ENCODE measurements at regions not wholly inside any gene's neighbourhood (a gene's known extent, or its start where the extent isn't known, plus 50 kb on each side); places are given as distances from the start of the nearest gene placed in this dataset.

- Mint-ChIP-seq H3K4me3 (ENCODE audit: low read depth) (no peak overlapping the region), H3K27ac (no peak overlapping the region), H3K36me3 (ENCODE audit: low read depth) (no peaks in the 10 kb centered on the region), H3K4me1 (ENCODE audit: low read depth) (no peaks in the 10 kb centered on the region), H3K9me3 (no peaks in the 10 kb centered on the region), H3K27me3 (ENCODE audit: low read depth) (no peaks in the 10 kb centered on the region)
- intact Hi-C loops (cut with micrococcal nuclease): loop anchor here (5.0 to 10.0 kb wide), 2 partner anchors 821 to 919 kb away; no protein-coding TSS in a partner anchor
- no peak for DNase-seq (ENCODE audit: low spot score)
These were observed 951.6 kb downstream of the ANKRD7 start for GRCh38 chr7:119175911-119176627.

GRCh38 chr7:119177863-119178262 lies 953.4 kb downstream of the ANKRD7 start:
- no peak overlapping the region for H3K27ac Mint-ChIP-seq
- intact Hi-C loops (cut with micrococcal nuclease): loop anchor here (5.0 to 10.0 kb wide), 2 partner anchors 823 to 921 kb away; no protein-coding TSS in a partner anchor

GRCh38 chr7:119184124-119184788 lies 959.8 kb downstream of the ANKRD7 start:
- no peak overlapping the region for H3K27ac Mint-ChIP-seq
- DNase-seq (ENCODE audit: low spot score): no peak
- no peaks in the 10 kb centered on the region for H3K27me3 Mint-ChIP-seq (ENCODE audit: low read depth)
- no peaks in the 10 kb centered on the region for H3K4me1 Mint-ChIP-seq (ENCODE audit: low read depth)
- H3K36me3 Mint-ChIP-seq (ENCODE audit: low read depth): no peaks in the 10 kb centered on the region
- intact Hi-C loops (cut with micrococcal nuclease): no loop called here
- H3K4me3 Mint-ChIP-seq (ENCODE audit: low read depth): no peak overlapping the region
- H3K9me3 Mint-ChIP-seq: no peaks in the 10 kb centered on the region

More at GRCh38 chr7:119177863-119178262, 953.4 kb downstream of the ANKRD7 start:
- Mint-ChIP-seq H3K4me3 (ENCODE audit: low read depth) (no peak overlapping the region), H3K9me3 (no peaks in the 10 kb centered on the region), H3K36me3 (ENCODE audit: low read depth) (no peaks in the 10 kb centered on the region), H3K27me3 (ENCODE audit: low read depth) (no peaks in the 10 kb centered on the region), H3K4me1 (ENCODE audit: low read depth) (no peaks in the 10 kb centered on the region)
- no peak for DNase-seq (ENCODE audit: low spot score)

- no peaks in the 10 kb centered on the region for H3K9me3 Mint-ChIP-seq
- no peak for DNase-seq (ENCODE audit: low spot score)
- H3K36me3 Mint-ChIP-seq (ENCODE audit: low read depth): no peaks in the 10 kb centered on the region
- no peak overlapping the region for H3K27ac Mint-ChIP-seq
- no peaks in the 10 kb centered on the region for H3K27me3 Mint-ChIP-seq (ENCODE audit: low read depth)
- intact Hi-C loops (cut with micrococcal nuclease): no loop called here
- no peak overlapping the region for H3K4me3 Mint-ChIP-seq (ENCODE audit: low read depth)
- H3K4me1 Mint-ChIP-seq (ENCODE audit: low read depth): no peaks in the 10 kb centered on the region
These were observed 971.7 kb downstream of the ANKRD7 start for GRCh38 chr7:119196183-119196582.

GRCh38 chr7:119197172-119197876 lies 972.8 kb downstream of the ANKRD7 start:
- no peaks in the 10 kb centered on the region for H3K27me3 Mint-ChIP-seq (ENCODE audit: low read depth)
- H3K36me3 Mint-ChIP-seq (ENCODE audit: low read depth): no peaks in the 10 kb centered on the region
- intact Hi-C loops (cut with micrococcal nuclease): no loop called here
- H3K4me3 Mint-ChIP-seq (ENCODE audit: low read depth): no peak overlapping the region
- H3K9me3 Mint-ChIP-seq: no peaks in the 10 kb centered on the region
- no peak for DNase-seq (ENCODE audit: low spot score)
- no peak overlapping the region for H3K27ac Mint-ChIP-seq
- H3K4me1 Mint-ChIP-seq (ENCODE audit: low read depth): no peaks in the 10 kb centered on the region

GRCh38 chr7:119197877-119198527 lies 973.5 kb downstream of the ANKRD7 start:
- H3K27me3 Mint-ChIP-seq (ENCODE audit: low read depth): no peaks in the 10 kb centered on the region
- no peaks in the 10 kb centered on the region for H3K36me3 Mint-ChIP-seq (ENCODE audit: low read depth)
- no peak overlapping the region for H3K4me3 Mint-ChIP-seq (ENCODE audit: low read depth)
- H3K27ac Mint-ChIP-seq: no peak overlapping the region
- no peaks in the 10 kb centered on the region for H3K9me3 Mint-ChIP-seq
- DNase-seq (ENCODE audit: low spot score): no peak
- intact Hi-C loops (cut with micrococcal nuclease): no loop called here
- no peaks in the 10 kb centered on the region for H3K4me1 Mint-ChIP-seq (ENCODE audit: low read depth)

GRCh38 chr7:119219663-119220062 lies 995.2 kb downstream of the ANKRD7 start:
- H3K4me1 Mint-ChIP-seq (ENCODE audit: low read depth): no peaks in the 10 kb centered on the region
- H3K27me3 Mint-ChIP-seq (ENCODE audit: low read depth): no peaks in the 10 kb centered on the region
- H3K4me3 Mint-ChIP-seq (ENCODE audit: low read depth): no peak overlapping the region
- intact Hi-C loops (cut with micrococcal nuclease): no loop called here
- no peak overlapping the region for H3K27ac Mint-ChIP-seq
- H3K9me3 Mint-ChIP-seq: peaks cover 8% of the 10 kb centered on the region
- no peaks in the 10 kb centered on the region for H3K36me3 Mint-ChIP-seq (ENCODE audit: low read depth)
- DNase-seq (ENCODE audit: low spot score): no peak

- Mint-ChIP-seq H3K36me3 (ENCODE audit: low read depth) (no peaks in the 10 kb centered on the region), H3K27me3 (ENCODE audit: low read depth) (no peaks in the 10 kb centered on the region), H3K9me3 (peaks cover 14% of the 10 kb centered on the region), H3K27ac (no peak overlapping the region), H3K4me3 (ENCODE audit: low read depth) (no peak overlapping the region), H3K4me1 (ENCODE audit: low read depth) (no peaks in the 10 kb centered on the region)
- intact Hi-C loops (cut with micrococcal nuclease): no loop called here
- no peak for DNase-seq (ENCODE audit: low spot score)
These were observed 999.4 kb downstream of the ANKRD7 start for GRCh38 chr7:119223930-119224329.

GRCh38 chr7:119228482-119228881 lies 1004.0 kb downstream of the ANKRD7 start:
- H3K36me3 Mint-ChIP-seq (ENCODE audit: low read depth): no peaks in the 10 kb centered on the region
- no peak for DNase-seq (ENCODE audit: low spot score)
- intact Hi-C loops (cut with micrococcal nuclease): no loop called here
- no peak overlapping the region for H3K4me3 Mint-ChIP-seq (ENCODE audit: low read depth)
- no peak overlapping the region for H3K27ac Mint-ChIP-seq
- H3K4me1 Mint-ChIP-seq (ENCODE audit: low read depth): no peaks in the 10 kb centered on the region
- peaks cover 21% of the 10 kb centered on the region for H3K9me3 Mint-ChIP-seq
- no peaks in the 10 kb centered on the region for H3K27me3 Mint-ChIP-seq (ENCODE audit: low read depth)

GRCh38 chr7:119232091-119232490 lies 1007.6 kb downstream of the ANKRD7 start:
- H3K27me3 Mint-ChIP-seq (ENCODE audit: low read depth): no peaks in the 10 kb centered on the region
- peaks cover 17% of the 10 kb centered on the region for H3K9me3 Mint-ChIP-seq
- H3K4me1 Mint-ChIP-seq (ENCODE audit: low read depth): no peaks in the 10 kb centered on the region
- no peaks in the 10 kb centered on the region for H3K36me3 Mint-ChIP-seq (ENCODE audit: low read depth)
- no peak overlapping the region for H3K27ac Mint-ChIP-seq
- intact Hi-C loops (cut with micrococcal nuclease): no loop called here
- DNase-seq (ENCODE audit: low spot score): no peak
- no peak overlapping the region for H3K4me3 Mint-ChIP-seq (ENCODE audit: low read depth)

GRCh38 chr7:119233015-119233414 lies 1008.5 kb downstream of the ANKRD7 start:
- Mint-ChIP-seq H3K4me3 (ENCODE audit: low read depth) (no peak overlapping the region), H3K27me3 (ENCODE audit: low read depth) (no peaks in the 10 kb centered on the region), H3K27ac (no peak overlapping the region), H3K4me1 (ENCODE audit: low read depth) (no peaks in the 10 kb centered on the region), H3K9me3 (peaks cover 11% of the 10 kb centered on the region), H3K36me3 (ENCODE audit: low read depth) (no peaks in the 10 kb centered on the region)
- DNase-seq (ENCODE audit: low spot score): no peak
- intact Hi-C loops (cut with micrococcal nuclease): no loop called here

- intact Hi-C loops (cut with micrococcal nuclease): no loop called here
- no peaks in the 10 kb centered on the region for H3K9me3 Mint-ChIP-seq
- H3K27ac Mint-ChIP-seq: no peak overlapping the region
- H3K36me3 Mint-ChIP-seq (ENCODE audit: low read depth): no peaks in the 10 kb centered on the region
- DNase-seq (ENCODE audit: low spot score): no peak
- no peaks in the 10 kb centered on the region for H3K27me3 Mint-ChIP-seq (ENCODE audit: low read depth)
- no peak overlapping the region for H3K4me3 Mint-ChIP-seq (ENCODE audit: low read depth)
- no peaks in the 10 kb centered on the region for H3K4me1 Mint-ChIP-seq (ENCODE audit: low read depth)
These were observed 1020.0 kb upstream of the KCND2 start for GRCh38 chr7:119252962-119253361.
